Keratinocyte (primary cell): ENCODE measurements at regions not wholly inside any gene's neighbourhood (a gene's known extent, or its start where the extent isn't known, plus 50 kb on each side); places are given as distances from the start of the nearest gene placed in this dataset.

Experiments
- DNase-seq: peaks from one replicate; pipeline ENCODE4 v3.0.0-alpha.2; 2011; ENCODE audit warnings: low read depth, missing footprints, low spot score
- FAIRE-seq: peaks from 2 replicates; lab custom pipeline; 2011; peaks lifted over from hg19 to GRCh38; lab: Jason Lieb, UNC
- H2AFZ ChIP-seq: 2 replicates; pipeline ENCODE4 v1.6.0; 2012; ENCODE audit warnings: low read length, control low read depth, inconsistent platforms; ENCODE audit not compliant: control insufficient read depth
- H3K27ac ChIP-seq: 2 replicates; pipeline ENCODE4 v1.5.1; 2011; ENCODE audit warnings: low read length; ENCODE audit not compliant: control insufficient read depth, insufficient read depth
- H3K27me3 ChIP-seq: 3 replicates; pipeline ENCODE4 v1.6.0; 2011; ENCODE audit warnings: low read length; ENCODE audit not compliant: control insufficient read depth, insufficient read depth; ENCODE audit errors: extremely low read depth
- H3K36me3 ChIP-seq, 2 experiments: 2 replicates in 1 of 2; 3 replicates in 1 of 2; pipeline ENCODE4 v1.5.1; 2011; ENCODE audit warnings: low read length in 2 of 2, mild to moderate bottlenecking in 1 of 2; ENCODE audit not compliant: control insufficient read depth in 2 of 2, insufficient read depth in 2 of 2; ENCODE audit errors: extremely low read depth in 1 of 2
- H3K4me1 ChIP-seq: 3 replicates; pipeline ENCODE4 v1.5.1; 2011; ENCODE audit warnings: low read length; ENCODE audit not compliant: control insufficient read depth, insufficient read depth; ENCODE audit errors: extremely low read depth
- H3K4me2 ChIP-seq: 3 replicates; pipeline ENCODE4 v1.6.0; 2011; ENCODE audit warnings: low read depth, low read length; ENCODE audit not compliant: control insufficient read depth, insufficient read depth; ENCODE audit errors: extremely low read depth
- H3K4me3 ChIP-seq, 3 experiments: fragments of 200-600 bp in 1 of 3; sonication (generic) in 1 of 3; 2 replicates in 2 of 3; 3 replicates in 1 of 3; pipeline ENCODE4 v1.5.1; 2011 to 2016; ENCODE audit warnings: low read length in 3 of 3, mild to moderate bottlenecking in 3 of 3, control low read depth in 2 of 3, inconsistent platforms in 1 of 3, low read depth in 1 of 3, mixed read lengths in 1 of 3, mixed run types in 1 of 3, moderate library complexity in 1 of 3; ENCODE audit not compliant: control insufficient read depth in 2 of 3, insufficient read depth in 2 of 3; ENCODE audit errors: extremely low read depth in 1 of 3
- H3K79me2 ChIP-seq: 2 replicates; pipeline ENCODE4 v1.6.0; 2012; ENCODE audit warnings: low read length; ENCODE audit not compliant: control insufficient read depth, insufficient read depth
- H3K9ac ChIP-seq: 3 replicates; pipeline ENCODE4 v1.6.0; 2011; ENCODE audit warnings: low read length; ENCODE audit not compliant: control insufficient read depth, insufficient read depth; ENCODE audit errors: extremely low read depth
- H3K9me1 ChIP-seq: 3 replicates; pipeline ENCODE4 v1.6.0; 2011; ENCODE audit warnings: low read length; ENCODE audit not compliant: control insufficient read depth, insufficient read depth; ENCODE audit errors: extremely low read depth
- H3K9me3 ChIP-seq: 2 replicates; pipeline ENCODE4 v1.5.1; 2012; ENCODE audit warnings: low read depth, low read length; ENCODE audit not compliant: control insufficient read depth
- H4K20me1 ChIP-seq: 3 replicates; pipeline ENCODE4 v1.6.0; 2011; ENCODE audit warnings: low read length; ENCODE audit not compliant: control insufficient read depth, insufficient read depth; ENCODE audit errors: extremely low read depth
- CTCF ChIP-seq, 3 experiments: IDR thresholded peaks in 1 of 3; conservative IDR thresholded peaks in 1 of 3; optimal IDR thresholded peaks in 1 of 3; 2 replicates in 2 of 3; 3 replicates in 1 of 3; pipeline versions ENCODE3 to v1.5.1; 2011; ENCODE audit warnings: low read length in 3 of 3, mild to moderate bottlenecking in 3 of 3, moderate library complexity in 2 of 3, control low read depth in 1 of 3, inconsistent platforms in 1 of 3; ENCODE audit not compliant: insufficient read depth in 2 of 3; ENCODE audit errors: extremely low read depth in 1 of 3
- EZH2 ChIP-seq: IDR thresholded peaks from one replicate; pipeline ENCODE4 v1.6.1; 2012; ENCODE audit warnings: inconsistent platforms, mild to moderate bottlenecking, low read length, moderate library complexity
- dilution Hi-C: fragments of 300-500 bp; cut with MboI; formaldehyde crosslinking; loops from one replicate; pipeline ENCODE4 v1.7.0; 2020; ENCODE audit warnings: low sequenced_read_pairs; ENCODE audit not compliant: extremely low pct_ligation_motif_present

GRCh38 chr6:141131616-141132015, 1001.1 kb upstream of the GJE1 start:
- Histone ChIP-seq H3K27ac (no peak overlapping the region), H3K9me1 (no peaks in the 10 kb centered on the region), H2AFZ (no peak overlapping the region), H4K20me1 (no peaks in the 10 kb centered on the region), H3K27me3 (no peaks in the 10 kb centered on the region), H3K4me1 (no peaks in the 10 kb centered on the region), H3K9me3 (no peaks in the 10 kb centered on the region), H3K4me3 (no peak overlapping the region), H3K4me2 (no peak overlapping the region), H3K79me2 (no peaks in the 10 kb centered on the region), H3K9ac (no peak overlapping the region), H3K36me3 (no peaks in the 10 kb centered on the region)
- TF ChIP-seq EZH2 (no peak), CTCF (optimal IDR thresholded peaks at IDR 0.05 in 1 of 3, IDR thresholded peaks at IDR 0.05 in 1 of 3, conservative IDR thresholded peaks at IDR 0.05 in 1 of 3; ENCODE audit: extremely low read depth in 1 of 3, insufficient read depth in 2 of 3, low read length in 3 of 3) (no peak)
- DNase-seq, result no peak
- dilution Hi-C loops, result no loop called here
- no peak for FAIRE-seq

GRCh38 chr6:141123497-141123896, 1009.2 kb upstream of the GJE1 start:
- no peak overlapping the region for H3K27ac ChIP-seq
- no peak overlapping the region for H3K4me2 ChIP-seq

More at GRCh38 chr6:141123497-141123896, 1009.2 kb upstream of the GJE1 start:
- no peak overlapping the region for H3K4me3 ChIP-seq
- H3K27me3 ChIP-seq, result no peaks in the 10 kb centered on the region
- no peaks in the 10 kb centered on the region for H3K4me1 ChIP-seq
- no peaks in the 10 kb centered on the region for H3K9me1 ChIP-seq
- FAIRE-seq, result no peak
- no peak overlapping the region for H2AFZ ChIP-seq
- DNase-seq, result no peak
- TF ChIP-seq CTCF (optimal IDR thresholded peaks at IDR 0.05 in 1 of 3, IDR thresholded peaks at IDR 0.05 in 1 of 3, conservative IDR thresholded peaks at IDR 0.05 in 1 of 3; ENCODE audit: extremely low read depth in 1 of 3, insufficient read depth in 2 of 3, low read length in 3 of 3) (no peak), EZH2 (no peak)
- no peak overlapping the region for H3K9ac ChIP-seq
- H4K20me1 ChIP-seq, result no peaks in the 10 kb centered on the region
- dilution Hi-C loops, result no loop called here
- H3K9me3 ChIP-seq, result no peaks in the 10 kb centered on the region
- no peaks in the 10 kb centered on the region for H3K36me3 ChIP-seq
- H3K79me2 ChIP-seq, result no peaks in the 10 kb centered on the region
